ENCODE measurements at regions not wholly inside any gene's neighbourhood (a gene's known extent, or its start where the extent isn't known, plus 50 kb on each side); places are given as distances from the start of the nearest gene placed in this dataset.
"Not testable (repeated sequence)": the region's sequence is repeated elsewhere in the genome, so short reads cannot be mapped to it uniquely, and the experiment has no call there.

GRCh38 chr2:111438161-111438560 is 317.4 kb downstream of the BCL2L11 start:
- TF ChIP-seq, protein P1, sequence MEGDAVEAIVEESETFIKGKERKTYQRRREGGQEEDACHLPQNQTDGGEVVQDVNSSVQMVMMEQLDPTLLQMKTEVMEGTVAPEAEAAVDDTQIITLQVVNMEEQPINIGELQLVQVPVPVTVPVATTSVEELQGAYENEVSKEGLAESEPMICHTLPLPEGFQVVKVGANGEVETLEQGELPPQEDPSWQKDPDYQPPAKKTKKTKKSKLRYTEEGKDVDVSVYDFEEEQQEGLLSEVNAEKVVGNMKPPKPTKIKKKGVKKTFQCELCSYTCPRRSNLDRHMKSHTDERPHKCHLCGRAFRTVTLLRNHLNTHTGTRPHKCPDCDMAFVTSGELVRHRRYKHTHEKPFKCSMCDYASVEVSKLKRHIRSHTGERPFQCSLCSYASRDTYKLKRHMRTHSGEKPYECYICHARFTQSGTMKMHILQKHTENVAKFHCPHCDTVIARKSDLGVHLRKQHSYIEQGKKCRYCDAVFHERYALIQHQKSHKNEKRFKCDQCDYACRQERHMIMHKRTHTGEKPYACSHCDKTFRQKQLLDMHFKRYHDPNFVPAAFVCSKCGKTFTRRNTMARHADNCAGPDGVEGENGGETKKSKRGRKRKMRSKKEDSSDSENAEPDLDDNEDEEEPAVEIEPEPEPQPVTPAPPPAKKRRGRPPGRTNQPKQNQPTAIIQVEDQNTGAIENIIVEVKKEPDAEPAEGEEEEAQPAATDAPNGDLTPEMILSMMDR (IDR thresholded peaks at IDR 0.05; ENCODE audit: low read depth, low read length): not testable (repeated sequence)
- TF ChIP-seq, protein P2, sequence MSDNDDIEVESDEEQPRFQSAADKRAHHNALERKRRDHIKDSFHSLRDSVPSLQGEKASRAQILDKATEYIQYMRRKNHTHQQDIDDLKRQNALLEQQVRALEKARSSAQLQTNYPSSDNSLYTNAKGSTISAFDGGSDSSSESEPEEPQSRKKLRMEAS (IDR thresholded peaks at IDR 0.05; ENCODE audit: low read depth, low read length): not testable (repeated sequence)
- not testable (repeated sequence) for TF ChIP-seq POLR2A (IDR thresholded peaks at IDR 0.05; ENCODE audit: extremely low read depth, insufficient read length); MYC (IDR thresholded peaks at IDR 0.05; ENCODE audit: low read depth, low read length)
